ENCODE measurements at regions not wholly inside any gene's neighbourhood (a gene's known extent, or its start where the extent isn't known, plus 50 kb on each side); places are given as distances from the start of the nearest gene placed in this dataset.
"Not testable (repeated sequence)": the region's sequence is repeated elsewhere in the genome, so short reads cannot be mapped to it uniquely, and the experiment has no call there.

DNA sequence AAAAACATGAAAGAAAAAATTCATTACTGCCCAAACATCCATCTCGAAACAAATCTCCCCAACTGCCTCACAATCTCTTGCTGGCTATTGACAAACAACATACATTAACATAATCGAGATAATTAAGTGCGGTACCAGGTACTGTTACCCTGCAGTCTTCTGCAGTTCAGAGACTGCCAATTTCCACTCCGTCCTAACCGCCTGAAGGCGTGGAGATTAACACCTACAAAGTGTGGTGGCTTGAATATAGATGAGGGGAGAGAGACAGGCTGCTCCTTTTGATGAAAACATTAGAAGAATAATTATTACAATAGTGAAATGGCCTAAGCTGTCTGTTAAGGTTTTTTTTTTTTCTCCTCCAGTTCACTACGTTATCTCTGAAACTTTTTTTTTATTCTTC is 258.9 kb upstream of the SOX4 start:
- DNase-seq (ENCODE audit: low read depth): no peak

- DNase-seq (ENCODE audit: low read depth): no peak
These were observed 258.0 kb upstream of the SOX4 start for GRCh38 chr6:21335591-21335990.

DNA sequence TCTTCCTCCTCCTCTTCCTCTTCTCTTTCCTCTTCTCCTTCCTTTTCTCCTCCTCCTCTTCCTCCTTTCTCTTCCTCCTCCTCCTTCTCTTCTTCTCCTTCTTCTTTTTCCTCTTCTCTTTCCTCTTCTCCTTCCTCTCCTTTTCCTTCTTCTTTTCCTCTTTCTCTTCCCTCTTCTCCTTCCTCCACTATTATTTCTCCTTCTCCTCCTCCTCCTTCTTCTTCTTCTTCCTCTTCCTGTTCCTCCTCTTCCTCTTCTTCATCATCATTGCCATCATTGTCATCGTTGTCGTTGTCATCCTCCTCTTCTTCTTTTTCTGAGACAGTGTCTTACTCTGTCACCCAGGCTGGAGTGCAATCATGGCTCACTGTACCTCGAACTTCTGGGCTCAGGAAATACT is 256.3 kb upstream of the SOX4 start:
- DNase-seq (ENCODE audit: low read depth): no peak

GRCh38 chr6:21340573-21340972 is 253.0 kb upstream of the SOX4 start:
- DNase-seq (ENCODE audit: low read depth): no peak

- DNase-seq (ENCODE audit: low read depth): no peak
These were observed 251.6 kb upstream of the SOX4 start for GRCh38 chr6:21341910-21342309.

DNA sequence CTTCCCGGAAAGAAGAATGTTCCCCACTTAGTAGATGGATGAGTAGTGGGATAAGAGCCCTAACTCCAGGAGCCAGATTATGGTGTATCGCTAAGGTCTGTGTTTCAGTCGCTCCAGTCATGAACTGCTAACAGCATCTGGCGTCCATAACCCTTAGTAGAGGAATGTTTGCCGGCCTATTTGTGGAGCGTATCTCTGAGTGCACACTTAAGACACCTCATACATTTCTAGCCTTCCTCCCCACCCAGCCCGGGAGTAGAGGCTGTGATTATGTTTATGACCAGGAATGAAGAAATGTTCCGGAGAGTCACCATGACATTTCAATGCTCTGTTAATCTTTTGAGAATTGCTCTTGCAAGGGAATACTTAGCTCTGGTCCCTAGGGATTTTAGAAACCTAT is 251.1 kb upstream of the SOX4 start:
- no peak for DNase-seq (ENCODE audit: low read depth)

DNA sequence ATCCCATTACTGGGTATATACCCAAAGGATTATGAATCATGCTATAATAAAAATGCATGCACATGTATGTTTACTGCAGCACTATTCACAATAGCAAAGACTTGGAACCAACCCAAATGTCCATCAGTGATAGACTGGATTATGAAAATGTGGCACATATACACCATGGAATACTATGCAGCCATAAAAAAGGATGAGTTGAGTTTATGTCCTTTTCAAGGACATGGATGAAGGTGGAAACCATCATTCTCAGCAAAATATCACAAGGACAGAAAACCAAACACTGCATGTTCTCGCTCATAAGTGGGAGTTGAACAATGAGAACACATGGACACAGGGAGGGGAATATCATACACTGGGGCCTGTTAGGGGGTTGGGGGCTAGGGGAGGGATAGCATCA is 247.8 kb upstream of the SOX4 start:
- DNase-seq (ENCODE audit: low read depth): not testable (repeated sequence)

DNA sequence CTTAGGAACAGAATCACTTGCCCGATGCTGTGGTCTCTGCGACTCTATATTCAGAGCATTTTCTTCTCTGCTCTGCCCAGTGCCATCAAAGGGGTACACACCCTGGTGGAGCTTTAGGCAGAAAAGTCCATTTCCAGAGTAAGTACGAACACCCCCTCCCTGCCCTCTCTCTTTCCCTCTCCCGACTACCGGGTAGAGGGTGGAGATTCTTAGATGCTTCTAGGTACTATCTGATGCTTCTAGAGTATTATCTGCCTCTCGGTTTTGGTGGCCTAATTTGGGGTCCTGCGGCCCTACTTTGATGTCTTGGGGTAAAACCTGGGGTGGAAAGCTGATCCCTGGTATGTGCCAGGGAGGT is 245.4 kb upstream of the SOX4 start:
- no peak for DNase-seq (ENCODE audit: low read depth)

- peak; percentile 20 for DNase-seq (ENCODE audit: low read depth)
These were observed 244.9 kb upstream of the SOX4 start for GRCh38 chr6:21348504-21349195.

GRCh38 chr6:21349834-21350233 is 243.7 kb upstream of the SOX4 start:
- no peak for DNase-seq (ENCODE audit: low read depth)

DNA sequence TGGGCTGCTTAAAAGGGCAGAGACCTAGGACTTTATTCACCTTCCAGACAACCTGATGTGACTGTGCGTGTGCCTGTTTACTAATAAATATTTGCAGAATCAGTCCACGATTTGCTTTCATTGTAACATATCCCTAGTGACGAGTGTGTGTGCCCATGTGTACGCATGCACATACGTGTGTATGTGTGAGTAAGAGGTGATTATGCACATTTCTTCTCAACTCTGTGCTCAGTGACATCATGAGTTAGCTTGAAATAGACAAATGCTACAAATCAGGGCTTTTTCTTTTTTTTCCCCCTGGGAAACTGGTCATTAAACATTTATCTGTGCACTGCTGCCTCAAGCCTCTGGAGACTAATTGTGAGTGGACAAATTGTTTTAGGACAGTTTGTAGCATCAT is 242.6 kb upstream of the SOX4 start:
- DNase-seq (ENCODE audit: low read depth): no peak

GRCh38 chr6:21352131-21352530 is 241.4 kb upstream of the SOX4 start:
- DNase-seq (ENCODE audit: low read depth): no peak

DNA sequence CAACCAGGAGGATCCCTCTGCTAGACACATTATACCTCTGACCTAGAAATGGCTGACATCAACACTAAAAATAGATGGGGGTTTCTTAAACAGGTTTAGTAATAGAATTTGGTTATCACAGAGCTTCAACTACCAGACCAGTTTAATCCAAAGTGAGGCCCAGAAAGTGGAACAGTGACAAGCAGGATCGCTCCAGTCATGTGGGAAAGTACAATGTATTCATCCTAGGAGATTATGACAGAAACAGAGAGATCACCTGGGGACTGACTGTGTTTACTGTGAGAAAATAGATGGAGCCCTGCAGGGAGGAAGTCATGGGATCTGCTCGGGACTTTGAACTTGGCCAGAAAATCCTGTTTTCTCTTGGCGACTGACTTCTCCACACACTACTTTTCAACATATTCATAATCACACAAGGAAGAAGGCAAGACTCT is 238.7 kb upstream of the SOX4 start:
- DNase-seq (ENCODE audit: low read depth): no peak

GRCh38 chr6:21355638-21356037 is 237.9 kb upstream of the SOX4 start:
- DNase-seq (ENCODE audit: low read depth): no peak

DNA sequence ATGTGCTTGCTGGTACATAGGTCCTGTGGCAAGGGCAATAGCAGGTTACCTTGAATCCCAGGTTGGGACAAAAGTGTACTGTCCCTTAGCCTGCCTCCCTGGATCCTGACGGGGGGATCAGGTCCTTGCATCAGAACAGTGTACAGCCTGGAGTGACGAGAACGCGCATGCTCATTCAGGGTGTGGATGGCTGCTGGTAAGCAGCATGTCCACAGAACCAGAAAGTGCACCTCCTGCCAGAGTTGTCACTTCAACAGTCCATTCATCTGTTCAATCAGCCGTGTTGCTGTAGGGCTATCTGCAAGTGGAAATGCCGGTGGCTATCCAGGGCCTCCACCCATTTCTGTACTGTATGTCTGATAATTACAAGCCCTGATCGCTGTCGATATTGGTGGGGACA is 236.3 kb upstream of the SOX4 start:
- no peak for DNase-seq (ENCODE audit: low read depth)

GRCh38 chr6:21359926-21360325 is 233.6 kb upstream of the SOX4 start:
- no peak for DNase-seq (ENCODE audit: low read depth)

- DNase-seq (ENCODE audit: low read depth): no peak
These were observed 233.2 kb upstream of the SOX4 start for GRCh38 chr6:21360336-21360735.

DNA sequence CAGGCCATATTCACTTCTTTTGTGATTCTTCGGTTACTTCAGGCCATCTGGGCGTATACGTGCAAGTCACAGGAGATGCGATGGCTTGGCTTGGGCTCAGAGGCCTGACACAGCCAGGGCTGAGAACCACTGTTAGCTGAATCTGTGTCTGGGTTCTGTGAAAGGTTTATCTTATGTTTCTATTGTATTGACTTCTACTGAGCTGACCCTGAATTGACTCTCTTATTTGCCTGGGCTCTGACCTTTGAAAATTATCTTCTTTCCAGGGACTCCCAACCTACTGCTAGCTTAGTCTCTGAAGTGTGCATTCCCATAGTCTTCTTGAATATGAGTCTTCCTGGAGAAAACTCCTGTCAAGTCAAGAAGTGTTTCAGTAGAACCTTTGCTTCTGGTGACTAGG is 226.4 kb upstream of the SOX4 start:
- DNase-seq (ENCODE audit: low read depth): no peak

DNA sequence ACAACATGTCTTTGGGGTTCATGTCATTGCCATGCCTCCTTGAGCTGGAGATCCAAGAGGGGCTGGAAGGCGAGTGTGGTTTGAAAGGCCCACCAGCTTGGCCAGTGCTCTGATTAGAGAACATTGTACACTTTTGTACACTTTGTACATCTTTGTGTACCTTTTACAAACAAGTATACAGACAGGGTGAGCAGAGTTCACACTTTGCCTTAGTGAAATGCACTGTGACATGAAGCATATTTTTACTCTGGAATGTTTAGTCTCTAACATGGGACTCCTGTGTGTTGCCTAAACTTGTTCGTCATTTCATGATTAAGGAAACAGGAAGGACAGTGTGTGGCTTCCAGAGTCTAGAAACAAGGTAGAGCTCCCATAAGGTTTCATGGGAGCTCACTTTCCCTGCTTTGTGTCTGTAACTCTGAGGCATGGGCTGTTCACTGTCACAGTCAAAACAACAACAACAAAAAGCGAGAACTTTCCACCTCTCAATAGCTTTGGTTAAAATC is 225.8 kb upstream of the SOX4 start:
- no peak for DNase-seq (ENCODE audit: low read depth)

- DNase-seq (ENCODE audit: low read depth): no peak
These were observed 222.5 kb upstream of the SOX4 start for GRCh38 chr6:21371061-21371460.

DNA sequence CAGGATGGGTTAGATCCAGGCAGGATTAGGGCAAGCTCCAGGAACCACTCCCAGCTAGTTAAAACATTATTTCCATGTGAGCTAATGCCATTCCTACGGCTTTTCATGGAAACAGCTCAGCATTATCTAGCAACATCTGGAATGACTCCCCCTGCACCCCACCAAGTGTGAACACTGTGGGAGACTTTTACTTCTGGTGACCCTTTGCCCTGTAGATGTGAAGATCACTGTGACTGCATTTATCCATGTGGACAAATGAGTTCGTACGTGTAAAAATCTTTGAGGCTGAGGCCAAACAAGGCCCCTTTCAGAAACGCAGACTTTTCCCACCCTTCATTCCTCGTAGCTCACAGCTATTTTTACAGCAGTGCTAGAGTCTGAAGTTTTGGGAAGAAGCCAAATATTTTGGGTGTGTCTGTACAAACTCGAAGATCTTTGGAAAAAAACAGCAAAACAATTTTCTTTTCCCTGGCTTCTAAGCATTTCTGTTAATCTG is 221.8 kb upstream of the SOX4 start:
- no peak for DNase-seq (ENCODE audit: low read depth)

DNA sequence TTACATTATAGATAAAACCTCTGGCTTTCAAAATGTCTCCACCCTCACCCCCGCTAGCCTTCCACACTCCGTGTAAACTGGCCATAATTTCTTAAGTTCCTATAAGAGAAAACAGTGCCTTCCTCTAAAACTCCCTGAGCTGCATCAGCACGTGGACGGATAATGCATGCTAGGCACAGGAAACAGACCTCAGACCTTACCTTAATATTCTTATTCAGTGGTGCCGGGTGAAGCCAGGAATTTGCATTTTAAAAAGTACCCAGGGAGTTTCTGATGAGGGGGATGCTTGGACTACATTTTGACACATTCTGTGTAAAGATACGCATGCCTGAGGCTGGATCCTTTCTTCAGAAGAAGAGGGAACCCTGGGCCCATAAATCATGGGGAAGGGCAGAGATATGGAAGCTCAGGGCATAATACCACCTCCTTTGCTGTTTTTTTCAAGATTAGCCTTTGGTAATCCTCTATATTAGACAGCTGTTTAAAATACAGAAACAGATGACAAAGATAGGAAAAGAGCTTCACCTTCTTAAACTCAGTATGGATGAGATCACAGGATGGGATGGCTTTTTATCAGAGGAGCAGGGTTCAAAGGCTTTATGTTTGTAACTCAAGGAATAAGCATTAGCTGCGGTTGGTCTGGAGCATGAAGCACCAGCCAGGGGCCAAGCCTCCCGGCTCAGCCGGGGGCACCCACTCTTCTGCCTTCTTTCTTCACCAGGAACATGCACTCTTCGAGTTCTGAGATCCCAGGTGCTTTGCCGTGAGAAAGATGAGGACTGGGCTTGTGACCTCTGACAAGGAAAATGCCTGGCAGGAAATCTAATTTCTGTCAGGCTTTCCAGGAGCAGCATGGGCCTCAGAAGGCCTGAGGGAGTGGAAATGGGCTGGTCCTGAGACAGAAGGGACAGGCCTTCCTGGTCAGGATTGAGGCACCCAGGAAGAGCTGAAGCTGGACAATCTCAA is 218.1 kb upstream of the SOX4 start:
- DNase-seq (ENCODE audit: low read depth): no peak

- DNase-seq (ENCODE audit: low read depth): no peak
These were observed 216.2 kb upstream of the SOX4 start for GRCh38 chr6:21377356-21377755.
